SK-N-SH (cell line): ENCODE measurements at regions not wholly inside any gene's neighbourhood (a gene's known extent, or its start where the extent isn't known, plus 50 kb on each side); places are given as distances from the start of the nearest gene placed in this dataset.

Experiments
- CTCF ChIA-PET: fragments of 300-600, 350-600 bp; formaldehyde crosslinking; extraction: SDS; loops from one replicate; lab custom pipeline; 2021; lab: Yijun Ruan, JAX
- POLR2A ChIA-PET: fragments of 350-600 bp; sonication (Branson Sonifier 250); formaldehyde crosslinking; extraction: SDS; loops from one replicate; lab custom pipeline; 2020; ENCODE audit warnings: antibody characterized with exemption, inconsistent platforms; lab: Yijun Ruan, JAX
- DNase-seq: peaks from one replicate; pipeline ENCODE4 v3.0.0; 2012
- H2AFZ ChIP-seq: fragments of 200-600 bp; sonication (generic); 2 replicates; pipeline ENCODE4 v1.8.1; 2016; ENCODE audit warnings: antibody characterized with exemption, mild to moderate bottlenecking, low read depth
- H3F3A ChIP-seq: fragments of 200-600 bp; sonication (generic); replicated peaks from 2 replicates; pipeline ENCODE3; 2016; ENCODE audit warnings: antibody characterized with exemption, mild to moderate bottlenecking; ENCODE audit not compliant: insufficient read depth
- H3K27ac ChIP-seq, 2 experiments: fragments of 200-500 bp in 1 of 2; fragments of 200-600 bp in 1 of 2; sonication (Bioruptor generic) in 1 of 2; sonication (generic), shearing (Covaris generic) in 1 of 2; 2 replicates each; pipeline versions ENCODE4 v1.5.1 to v1.6.1; 2014 to 2016; ENCODE audit warnings: low read depth in 2 of 2, inconsistent platforms in 1 of 2, low read length in 1 of 2, mild to moderate bottlenecking in 1 of 2, mixed read lengths in 1 of 2
- H3K27me3 ChIP-seq: fragments of 200-600 bp; sonication (generic), shearing (Covaris generic); 2 replicates; pipeline ENCODE4 v1.6.1; 2016; ENCODE audit warnings: mixed run types; ENCODE audit not compliant: insufficient read depth
- H3K36me3 ChIP-seq, 2 experiments: fragments of 200-500 bp in 1 of 2; fragments of 200-600 bp in 1 of 2; sonication (Bioruptor generic) in 1 of 2; sonication (generic) in 1 of 2; replicated peaks in 1 of 2; 2 replicates each; pipeline versions ENCODE3 to v1.5.1; 2014 to 2016; ENCODE audit warnings: low read length in 1 of 2, mild to moderate bottlenecking in 1 of 2; ENCODE audit not compliant: insufficient read depth in 2 of 2, control insufficient read depth in 1 of 2
- H3K4me1 ChIP-seq, 2 experiments: fragments of 200-500 bp in 1 of 2; fragments of 200-600 bp in 1 of 2; sonication (Bioruptor generic) in 1 of 2; sonication (generic), shearing (Covaris generic) in 1 of 2; 2 replicates each; pipeline versions ENCODE4 v1.5.1 to v1.6.1; 2014 to 2016; ENCODE audit warnings: low read depth in 1 of 2, low read length in 1 of 2, mixed run types in 1 of 2; ENCODE audit not compliant: insufficient read depth in 2 of 2, control insufficient read depth in 1 of 2
- H3K4me2 ChIP-seq: fragments of 200-600 bp; sonication (generic), shearing (Covaris generic); 2 replicates; pipeline ENCODE4 v1.6.1; 2017; ENCODE audit warnings: mixed run types
- H3K4me3 ChIP-seq, 2 experiments: fragments of 200-500 bp in 1 of 2; fragments of 200-600 bp in 1 of 2; sonication (Bioruptor generic) in 1 of 2; sonication (generic), shearing (Covaris generic) in 1 of 2; 2 replicates each; pipeline versions ENCODE4 v1.5.1 to v1.8.1; 2014 to 2016; ENCODE audit warnings: low read depth in 2 of 2, inconsistent platforms in 1 of 2, low read length in 1 of 2, mild to moderate bottlenecking in 1 of 2, mixed read lengths in 1 of 2, moderate library complexity in 1 of 2
- H3K79me2 ChIP-seq: fragments of 200-600 bp; sonication (generic); 2 replicates; pipeline ENCODE4 v1.8.1; 2017; ENCODE audit warnings: mild to moderate bottlenecking; ENCODE audit not compliant: insufficient read depth
- H3K9ac ChIP-seq: fragments of 200-600 bp; sonication (generic); 2 replicates; pipeline ENCODE4 v1.6.1; 2017; ENCODE audit warnings: mixed run types
- H3K9me2 ChIP-seq: fragments of 200-600 bp; sonication (generic); 2 replicates; pipeline ENCODE4 v1.6.1; 2017; ENCODE audit warnings: mixed run types
- H3K9me3 ChIP-seq: fragments of 200-600 bp; sonication (generic); 2 replicates; pipeline ENCODE4 v1.6.1; 2017; ENCODE audit warnings: mixed run types, mild to moderate bottlenecking, moderate library complexity
- H4K20me1 ChIP-seq: fragments of 200-600 bp; sonication (generic); 2 replicates; pipeline ENCODE4 v1.6.1; 2017; ENCODE audit warnings: mild to moderate bottlenecking, mixed run types; ENCODE audit not compliant: insufficient read depth
- EP300 ChIP-seq, 2 experiments: IDR thresholded peaks; 2 replicates each; pipeline versions ENCODE4 v1.4.0 to v1.6.1; 2012; ENCODE audit warnings: borderline replicate concordance in 1 of 2, low read depth in 1 of 2, low read length in 1 of 2
- FOSL2 ChIP-seq: IDR thresholded peaks from 2 replicates; pipeline ENCODE4 v1.4.0; 2012; ENCODE audit warnings: low read depth, mild to moderate bottlenecking, moderate library complexity, borderline replicate concordance
- JUND ChIP-seq: IDR thresholded peaks from 2 replicates; pipeline ENCODE4 v1.4.0; 2012
- MXI1 ChIP-seq: IDR thresholded peaks from 2 replicates; pipeline ENCODE4 v1.6.1; 2012; ENCODE audit warnings: mild to moderate bottlenecking, low read depth, low read length, improper control_type of control experiment
- RFX5 ChIP-seq: IDR thresholded peaks from 2 replicates; pipeline ENCODE4 v1.6.1; 2012; ENCODE audit warnings: mild to moderate bottlenecking, improper control_type of control experiment, low read length
- RXRA ChIP-seq: IDR thresholded peaks from 2 replicates; pipeline ENCODE4 v1.4.0; 2012; ENCODE audit warnings: low read depth, mild to moderate bottlenecking, borderline replicate concordance
- SIN3A ChIP-seq: IDR thresholded peaks from 2 replicates; pipeline ENCODE4 v1.6.1; 2012; ENCODE audit warnings: low read depth, mild to moderate bottlenecking, low read length, moderate library complexity, borderline replicate concordance
- SMC3 ChIP-seq: IDR thresholded peaks from 2 replicates; pipeline ENCODE4 v1.6.1; 2012; ENCODE audit warnings: low read depth, low read length, improper control_type of control experiment
- TCF12 ChIP-seq: IDR thresholded peaks from 2 replicates; pipeline ENCODE4 v1.4.0; 2012
- TEAD4 ChIP-seq: IDR thresholded peaks from 2 replicates; pipeline ENCODE4 v1.4.0; 2012; ENCODE audit warnings: mild to moderate bottlenecking, borderline replicate concordance; ENCODE audit not compliant: insufficient read depth
- YY1 ChIP-seq: IDR thresholded peaks from 2 replicates; pipeline ENCODE4 v1.4.0; 2012; ENCODE audit warnings: low read depth, mild to moderate bottlenecking
- WGBS: methylation state at CpG from one replicate; pipeline ENCODE4 v1.1.6; 2017; ENCODE audit warnings: low lambda C conversion rate; 5-methylcytosine and 5-hydroxymethylcytosine counted together
- TF ChIP-seq, protein P1 (sequence below): fragments of 150-350 bp; IDR thresholded peaks from 2 replicates; pipeline ENCODE4 v1.6.1; 2016; ENCODE audit warnings: mild to moderate bottlenecking, low read depth, low read length
- TF ChIP-seq, protein P2 (sequence below): fragments of 150-350 bp; IDR thresholded peaks from 2 replicates; pipeline ENCODE4 v1.6.1; 2017; ENCODE audit warnings: antibody characterized with exemption, low read length, low read depth, borderline replicate concordance
- TF ChIP-seq, protein P3 (sequence below): IDR thresholded peaks from 2 replicates; pipeline ENCODE4; 2012

DNA sequence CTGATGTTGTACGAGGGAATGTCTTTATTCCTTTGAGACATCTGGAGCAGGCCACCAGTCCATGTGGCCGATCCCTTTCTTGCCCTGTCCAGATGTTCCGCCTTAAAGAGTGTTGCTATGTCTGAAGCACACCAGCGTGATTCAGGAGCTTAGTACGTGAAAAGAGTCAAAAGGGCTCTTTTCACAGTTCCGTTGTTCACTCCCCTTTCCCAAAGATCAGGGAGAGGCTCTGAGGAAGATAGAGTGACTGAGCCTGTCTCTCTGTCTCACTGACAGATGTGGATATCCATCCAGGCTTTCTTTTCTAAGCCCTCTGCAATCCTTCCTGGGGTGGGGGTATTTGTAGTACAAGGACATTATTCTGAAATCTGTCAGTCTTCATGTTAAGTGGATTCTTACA, 262.5 kb upstream of the LRTM1 start (continued):
- TF ChIP-seq, protein P1, sequence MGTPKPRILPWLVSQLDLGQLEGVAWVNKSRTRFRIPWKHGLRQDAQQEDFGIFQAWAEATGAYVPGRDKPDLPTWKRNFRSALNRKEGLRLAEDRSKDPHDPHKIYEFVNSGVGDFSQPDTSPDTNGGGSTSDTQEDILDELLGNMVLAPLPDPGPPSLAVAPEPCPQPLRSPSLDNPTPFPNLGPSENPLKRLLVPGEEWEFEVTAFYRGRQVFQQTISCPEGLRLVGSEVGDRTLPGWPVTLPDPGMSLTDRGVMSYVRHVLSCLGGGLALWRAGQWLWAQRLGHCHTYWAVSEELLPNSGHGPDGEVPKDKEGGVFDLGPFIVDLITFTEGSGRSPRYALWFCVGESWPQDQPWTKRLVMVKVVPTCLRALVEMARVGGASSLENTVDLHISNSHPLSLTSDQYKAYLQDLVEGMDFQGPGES: no peak
- TF ChIP-seq MXI1 (no peak), SIN3A (no peak), SMC3 (no peak), YY1 (no peak)
- TF ChIP-seq, protein P2, sequence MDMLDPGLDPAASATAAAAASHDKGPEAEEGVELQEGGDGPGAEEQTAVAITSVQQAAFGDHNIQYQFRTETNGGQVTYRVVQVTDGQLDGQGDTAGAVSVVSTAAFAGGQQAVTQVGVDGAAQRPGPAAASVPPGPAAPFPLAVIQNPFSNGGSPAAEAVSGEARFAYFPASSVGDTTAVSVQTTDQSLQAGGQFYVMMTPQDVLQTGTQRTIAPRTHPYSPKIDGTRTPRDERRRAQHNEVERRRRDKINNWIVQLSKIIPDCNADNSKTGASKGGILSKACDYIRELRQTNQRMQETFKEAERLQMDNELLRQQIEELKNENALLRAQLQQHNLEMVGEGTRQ: no peak

DNA sequence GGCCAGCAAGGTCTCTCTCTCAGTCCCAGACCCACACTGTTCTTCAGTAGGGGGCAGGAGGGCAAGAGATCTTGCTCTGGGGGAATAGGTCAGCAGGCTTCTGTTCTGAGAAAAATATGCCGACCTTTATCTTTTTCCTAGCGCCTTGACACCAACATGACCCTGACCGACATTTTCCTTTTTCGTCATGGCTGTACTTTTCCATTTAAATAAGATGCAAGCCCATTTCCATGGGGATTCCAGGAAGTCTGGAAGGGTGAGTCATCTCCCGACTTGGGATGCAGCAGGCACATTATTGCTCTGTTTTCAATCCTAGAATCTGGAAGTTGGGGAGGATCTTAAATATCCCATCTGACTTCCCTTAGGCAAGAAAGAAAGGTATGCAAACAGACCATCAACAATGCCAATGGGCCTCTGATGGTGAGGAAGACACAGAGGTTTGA, 261.5 kb upstream of the LRTM1 start:
- TF ChIP-seq TCF12 (peak; percentile 52; the same call in 1 of the 2 replicates), RXRA (peak; percentile 70; the same call in 1 of the 2 replicates), EP300 (IDR thresholded peaks at IDR 0.05; ENCODE audit: borderline replicate concordance in 1 of 2, low read depth in 1 of 2, low read length in 1 of 2) (peak in 1 of 2 experiments; percentile 35; a peak in 1 of 4 replicates), SIN3A (no peak), JUND (peak; percentile 57; the same call in 1 of the 2 replicates), RFX5 (no peak), FOSL2 (peak; percentile 69; the same call in 1 of the 2 replicates), TEAD4 (peak; percentile 60)
- TF ChIP-seq, protein P3, sequence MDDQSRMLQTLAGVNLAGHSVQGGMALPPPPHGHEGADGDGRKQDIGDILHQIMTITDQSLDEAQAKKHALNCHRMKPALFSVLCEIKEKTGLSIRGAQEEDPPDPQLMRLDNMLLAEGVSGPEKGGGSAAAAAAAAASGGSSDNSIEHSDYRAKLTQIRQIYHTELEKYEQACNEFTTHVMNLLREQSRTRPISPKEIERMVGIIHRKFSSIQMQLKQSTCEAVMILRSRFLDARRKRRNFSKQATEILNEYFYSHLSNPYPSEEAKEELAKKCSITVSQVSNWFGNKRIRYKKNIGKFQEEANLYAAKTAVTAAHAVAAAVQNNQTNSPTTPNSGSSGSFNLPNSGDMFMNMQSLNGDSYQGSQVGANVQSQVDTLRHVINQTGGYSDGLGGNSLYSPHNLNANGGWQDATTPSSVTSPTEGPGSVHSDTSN: peak; percentile 23; the same call in 1 of the 2 replicates
- no peaks in the 10 kb centered on the region for H3K79me2 ChIP-seq
- ChIA-PET CTCF (no interaction called here), POLR2A (no interaction called here)
- DNase-seq: no peak
- peak overlapping the region; percentile 58 to 100; a peak in 3 of 4 replicates for H3K27ac ChIP-seq
- peak overlapping the region; percentile 19; the same call in 1 of the 2 replicates for H2AFZ ChIP-seq
- H3K9me3 ChIP-seq: no peaks in the 10 kb centered on the region
- H4K20me1 ChIP-seq: no peaks in the 10 kb centered on the region
- WGBS: 37% methylated on average over 5 of the region's 5 CpGs
- H3K36me3 ChIP-seq: no peaks in the 10 kb centered on the region
- H3K9ac ChIP-seq: peak overlapping the region; percentile 80; the same call in 1 of the 2 replicates
- H3K4me2 ChIP-seq: peak overlapping the region; percentile 28; the same call in 1 of the 2 replicates
- H3K9me2 ChIP-seq: no peaks in the 10 kb centered on the region
- H3K27me3 ChIP-seq: no peaks in the 10 kb centered on the region
- H3F3A ChIP-seq: peaks cover 27% of the 10 kb centered on the region
- peaks cover 0 to 16% of the 10 kb centered on the region in 2 experiments; a peak in 3 of 4 replicates for H3K4me1 ChIP-seq
- no peak overlapping the region for H3K4me3 ChIP-seq
